ENCODE measurements at regions not wholly inside any gene's neighbourhood (a gene's known extent, or its start where the extent isn't known, plus 50 kb on each side); places are given as distances from the start of the nearest gene placed in this dataset.

DNA sequence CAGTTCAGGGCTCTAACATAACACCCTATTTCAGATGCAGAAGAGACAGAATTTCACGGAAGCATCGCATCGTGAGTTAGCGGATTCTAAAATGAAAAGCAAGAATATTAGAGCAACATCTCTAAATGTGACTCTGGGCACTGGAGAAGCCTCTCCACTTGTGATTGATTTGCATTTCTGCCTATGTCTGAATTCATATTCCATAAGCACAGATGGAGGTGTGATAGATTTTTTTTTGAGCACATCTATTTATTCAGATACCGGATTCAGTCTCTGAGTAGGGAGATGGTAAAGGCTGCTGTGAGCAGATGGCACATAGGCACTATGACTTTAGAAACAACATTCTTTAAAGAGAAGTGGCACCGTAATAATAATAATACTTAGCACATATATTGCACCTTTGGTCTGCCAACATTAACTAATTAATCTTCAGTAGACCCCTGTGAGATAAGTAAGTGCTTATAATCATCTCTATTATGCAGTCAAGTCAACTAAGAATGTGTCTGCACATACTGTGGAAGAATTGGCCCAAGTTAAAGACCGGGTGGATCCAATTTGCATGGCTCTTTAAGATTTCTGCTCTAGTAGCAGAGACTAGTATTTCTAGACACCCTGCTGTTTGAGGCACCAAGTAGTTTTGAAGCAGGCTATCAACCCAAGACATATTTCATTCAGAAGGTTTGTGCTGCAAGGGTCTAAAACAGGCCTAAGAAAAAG is 685.0 kb downstream of the CETN3 start:
- Histone ChIP-seq H3K27me3 (replicated peaks; ENCODE audit: control insufficient read depth, insufficient read depth, low read length) (no peaks in the 10 kb centered on the region), H3K4me3 (replicated peaks; ENCODE audit: low read depth, low read length) (no peak overlapping the region), H3K36me3 (ENCODE audit: control insufficient read depth, insufficient read depth, low read length) (no peaks in the 10 kb centered on the region)
- no peak for DNase-seq (ENCODE audit: extremely low read depth, insufficient read length)
- TF ChIP-seq, protein P1, sequence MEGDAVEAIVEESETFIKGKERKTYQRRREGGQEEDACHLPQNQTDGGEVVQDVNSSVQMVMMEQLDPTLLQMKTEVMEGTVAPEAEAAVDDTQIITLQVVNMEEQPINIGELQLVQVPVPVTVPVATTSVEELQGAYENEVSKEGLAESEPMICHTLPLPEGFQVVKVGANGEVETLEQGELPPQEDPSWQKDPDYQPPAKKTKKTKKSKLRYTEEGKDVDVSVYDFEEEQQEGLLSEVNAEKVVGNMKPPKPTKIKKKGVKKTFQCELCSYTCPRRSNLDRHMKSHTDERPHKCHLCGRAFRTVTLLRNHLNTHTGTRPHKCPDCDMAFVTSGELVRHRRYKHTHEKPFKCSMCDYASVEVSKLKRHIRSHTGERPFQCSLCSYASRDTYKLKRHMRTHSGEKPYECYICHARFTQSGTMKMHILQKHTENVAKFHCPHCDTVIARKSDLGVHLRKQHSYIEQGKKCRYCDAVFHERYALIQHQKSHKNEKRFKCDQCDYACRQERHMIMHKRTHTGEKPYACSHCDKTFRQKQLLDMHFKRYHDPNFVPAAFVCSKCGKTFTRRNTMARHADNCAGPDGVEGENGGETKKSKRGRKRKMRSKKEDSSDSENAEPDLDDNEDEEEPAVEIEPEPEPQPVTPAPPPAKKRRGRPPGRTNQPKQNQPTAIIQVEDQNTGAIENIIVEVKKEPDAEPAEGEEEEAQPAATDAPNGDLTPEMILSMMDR (IDR thresholded peaks at IDR 0.05; ENCODE audit: insufficient read depth, low read length, poor library complexity, severe bottlenecking) = no peak

DNA sequence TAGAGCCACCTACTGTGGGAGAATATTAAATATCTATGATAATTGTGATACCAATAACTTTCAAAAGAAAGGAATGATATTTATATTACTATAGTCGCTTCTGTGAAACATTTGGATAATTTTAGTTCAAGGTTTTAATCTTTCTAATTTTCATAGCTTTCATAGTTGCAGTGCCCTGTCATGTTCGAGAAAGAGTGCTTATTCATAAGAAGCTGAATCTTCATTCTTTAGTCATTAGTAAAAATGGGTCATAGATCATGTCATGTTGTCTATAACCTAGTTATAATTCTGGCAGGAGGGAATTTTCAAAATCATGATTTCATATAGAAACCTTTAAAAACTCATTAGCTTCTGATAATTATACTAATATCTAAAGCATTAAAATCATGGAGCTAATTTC is 685.6 kb downstream of the CETN3 start:
- Histone ChIP-seq H3K36me3 (ENCODE audit: control insufficient read depth, insufficient read depth, low read length) (no peaks in the 10 kb centered on the region), H3K27me3 (replicated peaks; ENCODE audit: control insufficient read depth, insufficient read depth, low read length) (no peaks in the 10 kb centered on the region), H3K4me3 (replicated peaks; ENCODE audit: low read depth, low read length) (no peak overlapping the region)
- DNase-seq (ENCODE audit: extremely low read depth, insufficient read length) = no peak
- TF ChIP-seq, protein P1 (IDR thresholded peaks at IDR 0.05; ENCODE audit: insufficient read depth, low read length, poor library complexity, severe bottlenecking) = no peak

DNA sequence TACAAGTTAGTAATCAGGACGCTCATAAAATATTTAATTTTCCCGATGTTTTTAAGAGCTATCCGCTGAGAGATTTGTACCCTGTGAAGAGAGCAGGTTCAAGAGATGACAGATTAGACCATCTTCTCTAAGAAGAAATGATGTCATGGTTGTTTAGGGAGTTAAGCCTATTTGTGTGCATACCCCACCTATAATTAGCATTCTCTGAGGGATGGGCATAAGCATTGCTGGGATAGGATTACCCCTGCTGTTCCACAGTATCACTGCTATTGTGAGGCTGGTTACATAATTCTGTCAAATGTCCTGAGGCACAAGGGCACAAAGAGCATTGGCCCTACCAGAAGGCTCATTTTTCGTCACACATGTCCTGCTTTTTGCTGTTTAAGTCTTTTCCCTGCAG is 687.0 kb downstream of the CETN3 start:
- H3K36me3 ChIP-seq (ENCODE audit: control insufficient read depth, insufficient read depth, low read length) = no peaks in the 10 kb centered on the region
- DNase-seq (ENCODE audit: extremely low read depth, insufficient read length) = no peak
- TF ChIP-seq, protein P1 (IDR thresholded peaks at IDR 0.05; ENCODE audit: insufficient read depth, low read length, poor library complexity, severe bottlenecking) = no peak

DNA sequence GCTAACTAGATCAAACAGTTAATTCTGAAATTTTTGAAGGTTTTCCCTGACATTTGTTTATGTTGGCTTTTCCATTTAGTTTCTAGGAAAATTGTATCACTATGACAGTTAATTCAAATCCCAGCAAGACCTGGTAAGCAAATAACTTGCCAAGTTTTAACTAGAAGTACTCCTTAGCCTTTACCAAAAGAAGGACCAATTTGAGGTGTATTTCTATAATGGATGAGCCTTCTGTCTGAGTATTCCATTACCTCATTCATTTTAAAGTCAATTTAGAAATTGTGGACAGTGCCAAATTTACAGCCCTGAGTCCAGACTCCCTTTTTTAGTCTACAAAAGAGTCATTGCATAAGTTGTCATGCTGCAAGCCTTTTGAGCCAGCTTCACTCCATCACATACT is 687.6 kb downstream of the CETN3 start:
- no peak for DNase-seq (ENCODE audit: extremely low read depth, insufficient read length)
- H3K27me3 ChIP-seq (replicated peaks; ENCODE audit: control insufficient read depth, insufficient read depth, low read length) = no peaks in the 10 kb centered on the region
- H3K36me3 ChIP-seq (ENCODE audit: control insufficient read depth, insufficient read depth, low read length) = no peaks in the 10 kb centered on the region
- no peak overlapping the region for H3K4me3 ChIP-seq (replicated peaks; ENCODE audit: low read depth, low read length)
- TF ChIP-seq, protein P1 (IDR thresholded peaks at IDR 0.05; ENCODE audit: insufficient read depth, low read length, poor library complexity, severe bottlenecking) = no peak

More for the DNA sequence above, 687.0 kb downstream of the CETN3 start:
- Histone ChIP-seq H3K4me3 (replicated peaks; ENCODE audit: low read depth, low read length) (no peak overlapping the region), H3K27me3 (replicated peaks; ENCODE audit: control insufficient read depth, insufficient read depth, low read length) (no peaks in the 10 kb centered on the region)

DNA sequence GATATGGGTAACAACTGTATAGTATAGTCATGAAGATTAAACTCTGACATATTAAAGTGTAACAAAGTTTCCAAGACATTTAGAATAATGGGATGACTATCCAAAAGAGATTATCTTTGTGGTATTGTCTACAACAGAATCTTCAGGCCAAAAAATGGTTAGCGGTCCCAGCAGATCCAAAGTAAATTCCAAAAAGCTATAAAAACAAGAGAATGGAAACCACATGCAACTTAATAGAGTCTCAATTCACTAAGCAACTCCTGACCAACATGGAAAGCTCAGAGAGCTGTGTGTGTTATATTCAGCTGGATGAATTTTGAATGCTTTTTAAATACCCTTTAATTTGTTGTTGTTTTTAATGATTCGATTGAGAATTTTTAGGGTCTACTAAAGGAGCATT is 688.2 kb downstream of the CETN3 start:
- no peaks in the 10 kb centered on the region for H3K27me3 ChIP-seq (replicated peaks; ENCODE audit: control insufficient read depth, insufficient read depth, low read length)
- TF ChIP-seq, protein P1 (IDR thresholded peaks at IDR 0.05; ENCODE audit: insufficient read depth, low read length, poor library complexity, severe bottlenecking) = no peak
- H3K36me3 ChIP-seq (ENCODE audit: control insufficient read depth, insufficient read depth, low read length) = no peaks in the 10 kb centered on the region
- no peak overlapping the region for H3K4me3 ChIP-seq (replicated peaks; ENCODE audit: low read depth, low read length)
- DNase-seq (ENCODE audit: extremely low read depth, insufficient read length) = no peak
